Neural progenitor cell (in vitro differentiated cells): ENCODE measurements at regions not wholly inside any gene's neighbourhood (a gene's known extent, or its start where the extent isn't known, plus 50 kb on each side); places are given as distances from the start of the nearest gene placed in this dataset.

Experiments used
- DNase-seq: peaks from one replicate; pipeline ENCODE4 v3.0.0-alpha.2; 2016; ENCODE audit warnings: low spot score
- H2AFZ ChIP-seq: fragments of 200-600 bp; sonication (generic); replicated peaks from 2 replicates; pipeline ENCODE4 v1.6.1; 2016; ENCODE audit warnings: antibody characterized with exemption
- H3F3A ChIP-seq: fragments of 200-600 bp; sonication (generic); 2 replicates; pipeline ENCODE4 v1.6.1; 2016; ENCODE audit warnings: antibody characterized with exemption, low read depth
- H3K27ac ChIP-seq: fragments of 200-600 bp; sonication (generic); 2 replicates; pipeline ENCODE4 v1.5.1; 2016; ENCODE audit warnings: mild to moderate bottlenecking
- H3K27me3 ChIP-seq: fragments of 200-600 bp; sonication (generic); 2 replicates; pipeline ENCODE4 v1.6.1; 2016; ENCODE audit warnings: mild to moderate bottlenecking, moderate library complexity
- H3K36me3 ChIP-seq: fragments of 200-600 bp; sonication (generic); 2 replicates; pipeline ENCODE4 v1.5.1; 2016
- H3K4me1 ChIP-seq: fragments of 200-600 bp; sonication (generic); 2 replicates; pipeline ENCODE4 v1.6.1; 2016; ENCODE audit warnings: mixed run types
- H3K4me2 ChIP-seq: fragments of 200-600 bp; sonication (generic); 2 replicates; pipeline ENCODE4 v1.6.1; 2016
- H3K4me3 ChIP-seq: fragments of 200-600 bp; sonication (generic); 2 replicates; pipeline ENCODE4 v1.5.1; 2016
- H3K79me2 ChIP-seq: fragments of 200-600 bp; sonication (generic); 2 replicates; pipeline ENCODE4 v1.6.1; 2016; ENCODE audit warnings: low read depth
- H3K9ac ChIP-seq: fragments of 200-600 bp; sonication (generic); 2 replicates; pipeline ENCODE4 v1.6.1; 2016
- H3K9me3 ChIP-seq: fragments of 200-600 bp; sonication (generic); 2 replicates; pipeline ENCODE4 v1.5.1; 2016; ENCODE audit warnings: low read depth
- H4K20me1 ChIP-seq: fragments of 200-600 bp; sonication (generic); 2 replicates; pipeline ENCODE4 v1.6.1; 2016; ENCODE audit warnings: low read depth
- H3K27ac Mint-ChIP-seq: 3 replicates; pipeline ENCODE4 v1.8.0; 2021; ENCODE audit warnings: mixed read lengths
- H3K27me3 Mint-ChIP-seq: 2 replicates; pipeline ENCODE4 v1.8.0; 2022; ENCODE audit warnings: low read depth, mild to moderate bottlenecking, inconsistent platforms, moderate library complexity, mixed read lengths; ENCODE audit not compliant: insufficient read depth
- H3K36me3 Mint-ChIP-seq: 3 replicates; pipeline ENCODE4 v1.8.0; 2021; ENCODE audit warnings: mixed read lengths
- H3K4me1 Mint-ChIP-seq: 3 replicates; pipeline ENCODE4 v1.8.0; 2021; ENCODE audit warnings: mixed read lengths
- H3K4me3 Mint-ChIP-seq: 3 replicates; pipeline ENCODE4 v1.8.0; 2021; ENCODE audit warnings: mild to moderate bottlenecking, moderate library complexity, mixed read lengths
- H3K9me3 Mint-ChIP-seq: 3 replicates; pipeline ENCODE4 v1.8.0; 2020; ENCODE audit warnings: mixed read lengths
- EZH2 ChIP-seq: fragments of 200-600 bp; sonication (generic); IDR thresholded peaks from 2 replicates; pipeline ENCODE4 v1.6.1; 2017; ENCODE audit warnings: antibody characterized with exemption, mild to moderate bottlenecking, moderate library complexity
- EZH2phosphoT487 ChIP-seq: fragments of 200-600 bp; sonication (generic); IDR thresholded peaks from 2 replicates; pipeline ENCODE4 v1.6.1; 2017; ENCODE audit warnings: antibody characterized with exemption
- TF ChIP-seq, protein P1 (sequence below): fragments of 200-600 bp; sonication (generic); IDR thresholded peaks from 2 replicates; pipeline ENCODE4 v1.5.1; 2017; ENCODE audit warnings: antibody characterized with exemption, mild to moderate bottlenecking

DNA sequence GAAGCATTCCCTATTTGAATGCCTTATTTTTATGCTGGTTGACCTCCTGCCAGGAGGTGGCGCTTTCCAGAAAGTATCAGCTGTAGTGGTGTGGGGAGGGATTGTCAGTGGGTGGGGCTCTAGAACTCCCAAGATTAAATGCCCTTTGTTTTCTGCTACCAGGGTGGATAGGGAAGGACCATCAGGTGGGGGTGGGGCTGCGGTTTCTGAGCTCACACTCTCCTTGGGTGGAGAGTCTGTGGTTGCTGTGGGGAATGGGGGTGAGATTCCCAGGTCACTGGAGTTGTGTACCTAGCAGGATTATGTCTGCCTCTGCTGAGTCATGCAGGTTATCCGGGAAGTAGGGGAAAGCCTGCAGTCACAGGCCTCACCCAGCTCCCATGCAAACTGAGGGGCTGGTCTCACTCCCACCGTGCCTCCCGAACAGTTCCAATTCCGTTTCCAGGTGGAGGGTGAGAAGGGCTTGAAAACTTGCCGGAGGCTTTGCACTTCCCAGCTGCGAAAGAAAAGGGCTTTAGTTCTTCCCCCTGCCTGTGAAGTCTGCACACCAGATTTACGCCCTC lies 68.3 kb downstream of the ALG10B start:
- peak; percentile 7 for DNase-seq
- Mint-ChIP-seq H3K4me3 (no peak overlapping the region), H3K27ac (no peak overlapping the region)

DNA sequence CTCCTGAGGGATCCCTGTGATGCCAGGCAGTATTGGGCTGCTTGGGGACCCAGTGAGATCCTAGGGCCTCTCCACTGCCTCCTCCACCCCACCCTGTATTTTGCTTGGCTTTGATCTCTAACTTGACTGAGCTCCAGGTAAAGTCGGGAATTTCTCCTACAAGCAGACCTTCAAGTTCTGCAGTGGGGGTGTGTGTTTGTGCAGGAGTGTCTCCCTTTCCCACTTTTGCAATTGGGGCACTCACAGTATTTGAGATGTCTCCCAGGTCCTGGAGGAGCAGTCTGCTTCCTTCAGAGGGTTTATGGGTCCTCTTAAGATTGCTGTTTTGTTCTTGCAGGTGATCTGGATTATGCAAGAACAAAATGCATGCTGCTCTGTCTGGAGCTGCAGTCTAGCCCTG lies 68.9 kb downstream of the ALG10B start:
- no peak for TF ChIP-seq EZH2phosphoT487
- TF ChIP-seq EZH2: no peak
- TF ChIP-seq, protein P1, sequence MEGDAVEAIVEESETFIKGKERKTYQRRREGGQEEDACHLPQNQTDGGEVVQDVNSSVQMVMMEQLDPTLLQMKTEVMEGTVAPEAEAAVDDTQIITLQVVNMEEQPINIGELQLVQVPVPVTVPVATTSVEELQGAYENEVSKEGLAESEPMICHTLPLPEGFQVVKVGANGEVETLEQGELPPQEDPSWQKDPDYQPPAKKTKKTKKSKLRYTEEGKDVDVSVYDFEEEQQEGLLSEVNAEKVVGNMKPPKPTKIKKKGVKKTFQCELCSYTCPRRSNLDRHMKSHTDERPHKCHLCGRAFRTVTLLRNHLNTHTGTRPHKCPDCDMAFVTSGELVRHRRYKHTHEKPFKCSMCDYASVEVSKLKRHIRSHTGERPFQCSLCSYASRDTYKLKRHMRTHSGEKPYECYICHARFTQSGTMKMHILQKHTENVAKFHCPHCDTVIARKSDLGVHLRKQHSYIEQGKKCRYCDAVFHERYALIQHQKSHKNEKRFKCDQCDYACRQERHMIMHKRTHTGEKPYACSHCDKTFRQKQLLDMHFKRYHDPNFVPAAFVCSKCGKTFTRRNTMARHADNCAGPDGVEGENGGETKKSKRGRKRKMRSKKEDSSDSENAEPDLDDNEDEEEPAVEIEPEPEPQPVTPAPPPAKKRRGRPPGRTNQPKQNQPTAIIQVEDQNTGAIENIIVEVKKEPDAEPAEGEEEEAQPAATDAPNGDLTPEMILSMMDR: no peak
- no peaks in the 10 kb centered on the region for H4K20me1 ChIP-seq
- H3K4me1 ChIP-seq: no peaks in the 10 kb centered on the region
- peaks cover 6% of the 10 kb centered on the region for H3K4me1 Mint-ChIP-seq
- no peaks in the 10 kb centered on the region for H3K36me3 Mint-ChIP-seq
- H3K9me3 ChIP-seq: no peaks in the 10 kb centered on the region
- no peak overlapping the region for H3K4me3 ChIP-seq
- H3K4me2 ChIP-seq: no peak overlapping the region
- peaks cover 12% of the 10 kb centered on the region for H3K9me3 Mint-ChIP-seq
- no peaks in the 10 kb centered on the region for H3K79me2 ChIP-seq
- no peaks in the 10 kb centered on the region for H3F3A ChIP-seq
- no peak for DNase-seq
- H3K27ac Mint-ChIP-seq: peak overlapping the region; percentile 60
- no peaks in the 10 kb centered on the region for H3K36me3 ChIP-seq
- no peak overlapping the region for H3K4me3 Mint-ChIP-seq
- H3K27me3 Mint-ChIP-seq: no peaks in the 10 kb centered on the region
- no peaks in the 10 kb centered on the region for H3K27me3 ChIP-seq
- no peak overlapping the region for H3K9ac ChIP-seq
- H3K27ac ChIP-seq: no peak overlapping the region
- no peak overlapping the region for H2AFZ ChIP-seq

More for the DNA sequence above, 68.3 kb downstream of the ALG10B start:
- no peak overlapping the region for H3K9ac ChIP-seq
- no peaks in the 10 kb centered on the region for H3K4me1 ChIP-seq
- H3K27me3 ChIP-seq: no peaks in the 10 kb centered on the region
- no peaks in the 10 kb centered on the region for H3K9me3 ChIP-seq
- no peak overlapping the region for H3K27ac ChIP-seq
- no peaks in the 10 kb centered on the region for H4K20me1 ChIP-seq
- TF ChIP-seq, protein P1: peak; percentile 46
- no peak for TF ChIP-seq EZH2phosphoT487
- TF ChIP-seq EZH2: no peak
- no peaks in the 10 kb centered on the region for H3K36me3 ChIP-seq
- H3K4me3 ChIP-seq: no peak overlapping the region
- H3K27me3 Mint-ChIP-seq: no peaks in the 10 kb centered on the region
- peaks cover 12% of the 10 kb centered on the region for H3K9me3 Mint-ChIP-seq
- H3K4me2 ChIP-seq: no peak overlapping the region
- peaks cover 6% of the 10 kb centered on the region for H3K4me1 Mint-ChIP-seq
- no peaks in the 10 kb centered on the region for H3K36me3 Mint-ChIP-seq
- H2AFZ ChIP-seq: no peak overlapping the region
- no peaks in the 10 kb centered on the region for H3F3A ChIP-seq
- no peaks in the 10 kb centered on the region for H3K79me2 ChIP-seq

DNA sequence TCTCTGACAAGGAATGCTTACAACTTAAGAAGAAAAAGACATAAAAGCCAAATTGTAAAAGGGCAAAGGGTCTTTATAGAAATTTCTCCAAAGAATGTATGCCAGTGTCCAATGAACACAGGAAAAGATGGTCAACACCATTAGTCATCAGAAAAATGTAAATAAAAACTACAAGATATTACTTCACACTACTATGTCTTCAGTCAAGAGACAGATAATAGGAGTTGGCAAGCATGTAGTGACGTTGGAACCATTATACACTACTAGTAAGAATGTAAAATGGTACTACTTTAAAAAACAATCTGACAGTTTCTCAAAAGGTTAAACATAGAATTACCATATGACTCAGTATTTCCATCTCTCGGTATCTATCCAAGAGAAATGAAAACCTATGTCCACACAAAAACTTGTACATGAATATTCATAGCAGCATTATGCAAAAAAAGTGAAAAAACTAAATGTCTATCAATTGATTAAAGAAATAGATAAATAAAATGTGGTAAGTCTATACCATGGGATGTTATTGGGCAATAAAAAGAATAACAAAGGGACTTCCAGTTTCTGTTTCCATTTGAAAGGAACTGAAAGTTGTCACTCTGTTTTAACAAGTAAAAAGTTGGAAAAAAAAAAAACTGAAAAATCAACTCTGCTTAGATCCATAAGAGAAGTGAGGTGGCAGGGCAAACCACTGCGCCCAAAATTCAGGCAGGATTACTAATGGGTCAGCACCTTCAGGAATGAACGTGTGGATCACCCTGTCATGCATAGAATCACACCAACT lies 69.8 kb downstream of the ALG10B start:
- Histone ChIP-seq H3F3A (no peaks in the 10 kb centered on the region), H3K9me3 (no peaks in the 10 kb centered on the region), H3K9ac (no peak overlapping the region), H3K79me2 (no peaks in the 10 kb centered on the region), H4K20me1 (no peaks in the 10 kb centered on the region), H2AFZ (no peak overlapping the region), H3K27me3 (no peaks in the 10 kb centered on the region), H3K4me2 (no peak overlapping the region), H3K36me3 (no peaks in the 10 kb centered on the region), H3K27ac (no peak overlapping the region), H3K4me1 (no peaks in the 10 kb centered on the region), H3K4me3 (no peak overlapping the region)
- Mint-ChIP-seq H3K36me3 (no peaks in the 10 kb centered on the region), H3K27ac (no peak overlapping the region), H3K9me3 (peaks cover 12% of the 10 kb centered on the region), H3K4me3 (no peak overlapping the region), H3K27me3 (no peaks in the 10 kb centered on the region), H3K4me1 (peaks cover 6% of the 10 kb centered on the region)
- no peak for DNase-seq
- TF ChIP-seq EZH2phosphoT487 (no peak), EZH2 (no peak)
- TF ChIP-seq, protein P1: no peak
